ENCODE measurements at regions not wholly inside any gene's neighbourhood (a gene's known extent, or its start where the extent isn't known, plus 50 kb on each side); places are given as distances from the start of the nearest gene placed in this dataset.

DNA sequence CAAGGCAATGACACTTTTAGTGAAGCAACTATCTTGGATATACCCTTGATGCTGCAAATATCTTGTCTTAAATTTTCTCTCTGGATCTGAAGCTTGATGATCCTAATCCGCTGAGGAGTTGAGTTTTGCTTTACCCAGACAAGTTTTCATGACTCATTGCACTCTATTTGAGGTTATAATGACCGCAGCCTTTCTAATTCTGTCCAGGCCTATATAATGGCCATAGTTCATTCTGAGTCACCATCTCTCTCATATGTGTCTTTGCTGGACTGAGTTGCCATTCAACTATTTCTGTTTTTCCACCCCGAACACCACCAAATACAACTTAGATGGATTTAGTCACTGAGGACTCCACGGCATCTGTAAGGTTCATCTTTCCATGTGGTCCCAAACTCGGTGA lies 802.1 kb upstream of the FAM98A start:
- TF ChIP-seq, protein P1, sequence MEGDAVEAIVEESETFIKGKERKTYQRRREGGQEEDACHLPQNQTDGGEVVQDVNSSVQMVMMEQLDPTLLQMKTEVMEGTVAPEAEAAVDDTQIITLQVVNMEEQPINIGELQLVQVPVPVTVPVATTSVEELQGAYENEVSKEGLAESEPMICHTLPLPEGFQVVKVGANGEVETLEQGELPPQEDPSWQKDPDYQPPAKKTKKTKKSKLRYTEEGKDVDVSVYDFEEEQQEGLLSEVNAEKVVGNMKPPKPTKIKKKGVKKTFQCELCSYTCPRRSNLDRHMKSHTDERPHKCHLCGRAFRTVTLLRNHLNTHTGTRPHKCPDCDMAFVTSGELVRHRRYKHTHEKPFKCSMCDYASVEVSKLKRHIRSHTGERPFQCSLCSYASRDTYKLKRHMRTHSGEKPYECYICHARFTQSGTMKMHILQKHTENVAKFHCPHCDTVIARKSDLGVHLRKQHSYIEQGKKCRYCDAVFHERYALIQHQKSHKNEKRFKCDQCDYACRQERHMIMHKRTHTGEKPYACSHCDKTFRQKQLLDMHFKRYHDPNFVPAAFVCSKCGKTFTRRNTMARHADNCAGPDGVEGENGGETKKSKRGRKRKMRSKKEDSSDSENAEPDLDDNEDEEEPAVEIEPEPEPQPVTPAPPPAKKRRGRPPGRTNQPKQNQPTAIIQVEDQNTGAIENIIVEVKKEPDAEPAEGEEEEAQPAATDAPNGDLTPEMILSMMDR (conservative IDR thresholded peaks at IDR 0.05; ENCODE audit: low read depth, low read length): no peak
- TF ChIP-seq EZH2 (IDR thresholded peaks at IDR 0.05; ENCODE audit: borderline replicate concordance, low read depth, low read length, poor library complexity, severe bottlenecking): no peak
